Fibroblast of the aortic adventitia (primary cell): ENCODE measurements at regions not wholly inside any gene's neighbourhood (a gene's known extent, or its start where the extent isn't known, plus 50 kb on each side); places are given as distances from the start of the nearest gene placed in this dataset.
"Not testable (repeated sequence)": the region's sequence is repeated elsewhere in the genome, so short reads cannot be mapped to it uniquely, and the experiment has no call there.

Experiments used
- DNase-seq: peaks from one replicate; pipeline ENCODE4 v3.0.0-alpha.2; 2010; ENCODE audit warnings: low read depth
- H3K4me3 ChIP-seq: 2 replicates; pipeline ENCODE4 v1.5.1; 2011; ENCODE audit warnings: low read depth, mild to moderate bottlenecking, control low read depth, low read length, moderate library complexity
- CTCF ChIP-seq: IDR thresholded peaks from 2 replicates; pipeline ENCODE4 v1.5.1; 2011; ENCODE audit warnings: mild to moderate bottlenecking, low read length, control low read depth, inconsistent platforms; ENCODE audit not compliant: insufficient read depth

DNA sequence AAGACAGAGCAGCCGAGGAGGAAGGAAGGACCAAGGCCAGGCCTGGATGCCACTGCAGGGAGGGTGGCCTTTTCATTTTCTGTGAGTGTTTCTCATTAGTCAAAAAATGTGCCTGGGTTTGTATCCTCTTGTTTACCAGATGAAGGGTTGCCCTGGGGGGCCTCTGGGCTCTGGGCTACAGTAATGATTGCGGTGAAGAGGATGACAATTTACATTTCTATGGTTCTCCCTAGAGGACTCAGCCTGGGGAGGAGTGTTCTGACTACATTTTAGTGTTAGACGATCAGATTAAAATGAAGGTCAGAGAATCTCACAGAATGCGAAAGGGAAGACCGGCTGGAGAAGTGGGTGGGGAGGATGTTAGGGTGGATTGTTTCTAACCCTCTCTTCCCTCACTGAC lies 108.0 kb upstream of the KMT2C start:
- H3K4me3 ChIP-seq = no peak overlapping the region
- no peak for DNase-seq

DNA sequence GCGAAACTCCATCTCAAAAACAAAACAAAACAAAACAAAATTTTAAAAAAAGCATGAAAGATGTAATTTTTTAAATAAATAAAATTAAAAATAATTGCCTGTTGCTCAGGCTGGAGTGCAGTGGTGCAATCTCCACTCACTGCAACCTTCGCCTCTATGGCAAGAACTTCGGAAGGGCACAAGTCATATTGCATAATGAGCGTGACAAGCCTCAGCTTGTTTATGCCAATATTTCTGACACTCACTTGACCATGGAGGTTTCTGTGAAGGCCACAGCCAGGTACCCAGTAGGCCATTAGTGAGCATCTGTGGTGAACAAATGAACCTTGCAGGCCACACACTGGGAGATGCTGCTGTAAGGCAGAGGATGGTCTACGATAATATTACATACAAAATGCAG lies 106.1 kb upstream of the KMT2C start:
- no peak for TF ChIP-seq CTCF
- no peak overlapping the region for H3K4me3 ChIP-seq

More for the DNA sequence above, 108.0 kb upstream of the KMT2C start:
- TF ChIP-seq CTCF = no peak

GRCh38 chr7:152539190-152539495 lies 103.3 kb upstream of the KMT2C start:
- DNase-seq = not testable (repeated sequence)

More for the DNA sequence above, 106.1 kb upstream of the KMT2C start:
- no peak for DNase-seq

GRCh38 chr7:152538346-152539189 lies 102.8 kb upstream of the KMT2C start:
- not testable (repeated sequence) for DNase-seq, H3K4me3 ChIP-seq

More at GRCh38 chr7:152539190-152539495, 103.3 kb upstream of the KMT2C start:
- H3K4me3 ChIP-seq = not testable (repeated sequence)

- no peak for TF ChIP-seq CTCF
- no peak for DNase-seq
- no peak overlapping the region for H3K4me3 ChIP-seq
Observed at GRCh38 chr7:152537639-152538038, 101.8 kb upstream of the KMT2C start.

DNA sequence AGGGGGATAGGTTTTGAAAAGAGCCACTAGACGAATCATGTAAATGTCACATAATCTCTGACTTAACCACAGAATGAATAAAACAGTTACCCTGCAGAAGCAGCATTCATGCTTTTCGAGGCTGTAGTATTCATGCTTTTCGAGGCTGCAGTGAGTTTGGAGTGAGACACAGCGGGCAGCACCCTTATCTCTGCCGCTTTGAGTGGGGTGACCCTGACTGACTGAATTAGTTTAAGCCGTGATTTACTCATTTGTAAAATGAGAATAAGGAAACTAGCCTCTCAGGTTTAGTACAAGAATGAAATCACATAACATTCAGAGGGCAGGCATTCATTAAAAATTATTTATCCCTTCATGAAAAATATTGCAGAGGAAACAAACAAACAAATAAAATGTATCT lies 92.8 kb upstream of the KMT2C start:
- TF ChIP-seq CTCF = no peak
- no peak for DNase-seq
- no peak overlapping the region for H3K4me3 ChIP-seq

- no peak for TF ChIP-seq CTCF
- no peak overlapping the region for H3K4me3 ChIP-seq
- peak; percentile 79 for DNase-seq
Observed at GRCh38 chr7:152527610-152528032, 91.8 kb upstream of the KMT2C start.

GRCh38 chr7:152523916-152524315 lies 88.1 kb upstream of the KMT2C start:
- no peak overlapping the region for H3K4me3 ChIP-seq
- TF ChIP-seq CTCF = no peak
- no peak for DNase-seq
